ENCODE measurements at regions not wholly inside any gene's neighbourhood (a gene's known extent, or its start where the extent isn't known, plus 50 kb on each side); places are given as distances from the start of the nearest gene placed in this dataset.

GRCh38 chr18:25675123-25675850 lies 323.3 kb upstream of the ZNF521 start:
- Histone ChIP-seq H3K4me3 (ENCODE audit: low read length in 2 of 2) (no peak overlapping the region), H3K36me3 (ENCODE audit: control insufficient read depth in 1 of 2, insufficient read depth in 2 of 2, low read length in 1 of 2) (no peaks in the 10 kb centered on the region), H3K27ac (ENCODE audit: low read depth in 1 of 2, low read length in 2 of 2) (no peak overlapping the region), H3K27me3 (ENCODE audit: control insufficient read depth in 1 of 2, insufficient read depth in 2 of 2, low read length in 1 of 2) (no peaks in the 10 kb centered on the region), H3K9me3 (ENCODE audit: control insufficient read depth, low read length) (no peaks in the 10 kb centered on the region), H3K4me1 (ENCODE audit: control insufficient read depth in 1 of 2, insufficient read depth in 2 of 2, low read length in 2 of 2) (no peaks in the 10 kb centered on the region)
- intact Hi-C loops (cut with DNase I): no loop called here
- WGBS, 2 donors: 73 to 80% methylated on average over 8 of the region's 8 CpGs
- no peak for DNase-seq
- no peak for ATAC-seq (ENCODE audit: low FRiP score)

- no peaks in the 10 kb centered on the region for H3K4me1 ChIP-seq (ENCODE audit: control insufficient read depth in 1 of 2, insufficient read depth in 2 of 2, low read length in 2 of 2)
- H3K9me3 ChIP-seq (ENCODE audit: control insufficient read depth, low read length): no peaks in the 10 kb centered on the region
- ATAC-seq (ENCODE audit: low FRiP score) (no peak), DNase-seq (no peak)
- intact Hi-C loops (cut with DNase I): no loop called here
- H3K36me3 ChIP-seq (ENCODE audit: control insufficient read depth in 1 of 2, insufficient read depth in 2 of 2, low read length in 1 of 2): no peaks in the 10 kb centered on the region
- no peak overlapping the region for H3K4me3 ChIP-seq (ENCODE audit: low read length in 2 of 2)
- WGBS, 2 donors: 20 to 22% methylated on average over 1 of the region's 1 CpG
- no peak overlapping the region for H3K27ac ChIP-seq (ENCODE audit: low read depth in 1 of 2, low read length in 2 of 2)
- H3K27me3 ChIP-seq (ENCODE audit: control insufficient read depth in 1 of 2, insufficient read depth in 2 of 2, low read length in 1 of 2): no peaks in the 10 kb centered on the region
Measured at GRCh38 chr18:25674183-25674582, 322.2 kb upstream of the ZNF521 start.

- Histone ChIP-seq H3K4me3 (ENCODE audit: low read length in 2 of 2) (no peak overlapping the region), H3K9me3 (ENCODE audit: control insufficient read depth, low read length) (no peaks in the 10 kb centered on the region), H3K27me3 (ENCODE audit: control insufficient read depth in 1 of 2, insufficient read depth in 2 of 2, low read length in 1 of 2) (no peaks in the 10 kb centered on the region), H3K27ac (ENCODE audit: low read depth in 1 of 2, low read length in 2 of 2) (no peak overlapping the region), H3K4me1 (ENCODE audit: control insufficient read depth in 1 of 2, insufficient read depth in 2 of 2, low read length in 2 of 2) (no peaks in the 10 kb centered on the region), H3K36me3 (ENCODE audit: control insufficient read depth in 1 of 2, insufficient read depth in 2 of 2, low read length in 1 of 2) (no peaks in the 10 kb centered on the region)
- ATAC-seq (ENCODE audit: low FRiP score) (no peak), DNase-seq (no peak)
- intact Hi-C loops (cut with DNase I): no loop called here
- 76 to 79% methylated on average over 4 of the region's 4 CpGs for WGBS, 2 donors
Measured at GRCh38 chr18:25672490-25672889, 320.5 kb upstream of the ZNF521 start.

- no peaks in the 10 kb centered on the region for H3K4me1 ChIP-seq (ENCODE audit: control insufficient read depth in 1 of 2, insufficient read depth in 2 of 2, low read length in 2 of 2)
- H3K36me3 ChIP-seq (ENCODE audit: control insufficient read depth in 1 of 2, insufficient read depth in 2 of 2, low read length in 1 of 2): no peaks in the 10 kb centered on the region
- intact Hi-C loops (cut with DNase I): no loop called here
- no peak overlapping the region for H3K27ac ChIP-seq (ENCODE audit: low read depth in 1 of 2, low read length in 2 of 2)
- WGBS, 2 donors: 19% methylated on average over 3 of the region's 3 CpGs
- H3K4me3 ChIP-seq (ENCODE audit: low read length in 2 of 2): no peak overlapping the region
- no peaks in the 10 kb centered on the region for H3K27me3 ChIP-seq (ENCODE audit: control insufficient read depth in 1 of 2, insufficient read depth in 2 of 2, low read length in 1 of 2)
- no peak for ATAC-seq (ENCODE audit: low FRiP score)
- DNase-seq: no peak
- H3K9me3 ChIP-seq (ENCODE audit: control insufficient read depth, low read length): no peaks in the 10 kb centered on the region
Measured at GRCh38 chr18:25669741-25670140, 317.8 kb upstream of the ZNF521 start.

GRCh38 chr18:25662272-25662671 lies 310.3 kb upstream of the ZNF521 start:
- DNase-seq (no peak), ATAC-seq (ENCODE audit: low FRiP score) (no peak)
- no peaks in the 10 kb centered on the region for H3K9me3 ChIP-seq (ENCODE audit: control insufficient read depth, low read length)
- no peaks in the 10 kb centered on the region for H3K36me3 ChIP-seq (ENCODE audit: control insufficient read depth in 1 of 2, insufficient read depth in 2 of 2, low read length in 1 of 2)
- H3K27me3 ChIP-seq (ENCODE audit: control insufficient read depth in 1 of 2, insufficient read depth in 2 of 2, low read length in 1 of 2): no peaks in the 10 kb centered on the region
- intact Hi-C loops (cut with DNase I): no loop called here
- H3K27ac ChIP-seq (ENCODE audit: low read depth in 1 of 2, low read length in 2 of 2): no peak overlapping the region
- H3K4me1 ChIP-seq (ENCODE audit: control insufficient read depth in 1 of 2, insufficient read depth in 2 of 2, low read length in 2 of 2): no peaks in the 10 kb centered on the region
- H3K4me3 ChIP-seq (ENCODE audit: low read length in 2 of 2): no peak overlapping the region
- 25 to 32% methylated on average over 4 of the region's 4 CpGs for WGBS, 2 donors

GRCh38 chr18:25661831-25662230 lies 309.9 kb upstream of the ZNF521 start:
- H3K4me3 ChIP-seq (ENCODE audit: low read length in 2 of 2): no peak overlapping the region
- intact Hi-C loops (cut with DNase I): no loop called here
- 45 to 46% methylated on average over 6 of the region's 6 CpGs for WGBS, 2 donors
- no peaks in the 10 kb centered on the region for H3K36me3 ChIP-seq (ENCODE audit: control insufficient read depth in 1 of 2, insufficient read depth in 2 of 2, low read length in 1 of 2)
- ATAC-seq (ENCODE audit: low FRiP score) (no peak), DNase-seq (no peak)
- H3K27me3 ChIP-seq (ENCODE audit: control insufficient read depth in 1 of 2, insufficient read depth in 2 of 2, low read length in 1 of 2): no peaks in the 10 kb centered on the region
- no peaks in the 10 kb centered on the region for H3K9me3 ChIP-seq (ENCODE audit: control insufficient read depth, low read length)
- no peak overlapping the region for H3K27ac ChIP-seq (ENCODE audit: low read depth in 1 of 2, low read length in 2 of 2)
- no peaks in the 10 kb centered on the region for H3K4me1 ChIP-seq (ENCODE audit: control insufficient read depth in 1 of 2, insufficient read depth in 2 of 2, low read length in 2 of 2)

GRCh38 chr18:25659541-25659940 lies 307.6 kb upstream of the ZNF521 start:
- H3K9me3 ChIP-seq (ENCODE audit: control insufficient read depth, low read length): no peaks in the 10 kb centered on the region
- no peaks in the 10 kb centered on the region for H3K4me1 ChIP-seq (ENCODE audit: control insufficient read depth in 1 of 2, insufficient read depth in 2 of 2, low read length in 2 of 2)
- no peak overlapping the region for H3K4me3 ChIP-seq (ENCODE audit: low read length in 2 of 2)
- H3K27ac ChIP-seq (ENCODE audit: low read depth in 1 of 2, low read length in 2 of 2): no peak overlapping the region
- intact Hi-C loops (cut with DNase I): no loop called here
- DNase-seq: no peak
- H3K36me3 ChIP-seq (ENCODE audit: control insufficient read depth in 1 of 2, insufficient read depth in 2 of 2, low read length in 1 of 2): no peaks in the 10 kb centered on the region
- no peaks in the 10 kb centered on the region for H3K27me3 ChIP-seq (ENCODE audit: control insufficient read depth in 1 of 2, insufficient read depth in 2 of 2, low read length in 1 of 2)
- 71 to 73% methylated on average over 6 of the region's 6 CpGs for WGBS, 2 donors
- no peak for ATAC-seq (ENCODE audit: low FRiP score)

GRCh38 chr18:25658476-25658875 lies 306.5 kb upstream of the ZNF521 start:
- 56 to 66% methylated on average over 4 of the region's 4 CpGs for WGBS, 2 donors

GRCh38 chr18:25651553-25651952 lies 299.6 kb upstream of the ZNF521 start:
- WGBS, 2 donors: 87 to 91% methylated on average over 1 of the region's 1 CpG
- ATAC-seq (ENCODE audit: low FRiP score): no peak
- intact Hi-C loops (cut with DNase I): no loop called here

More at GRCh38 chr18:25658476-25658875, 306.5 kb upstream of the ZNF521 start:
- Histone ChIP-seq H3K9me3 (ENCODE audit: control insufficient read depth, low read length) (no peaks in the 10 kb centered on the region), H3K4me1 (ENCODE audit: control insufficient read depth in 1 of 2, insufficient read depth in 2 of 2, low read length in 2 of 2) (no peaks in the 10 kb centered on the region), H3K27me3 (ENCODE audit: control insufficient read depth in 1 of 2, insufficient read depth in 2 of 2, low read length in 1 of 2) (no peaks in the 10 kb centered on the region), H3K36me3 (ENCODE audit: control insufficient read depth in 1 of 2, insufficient read depth in 2 of 2, low read length in 1 of 2) (no peaks in the 10 kb centered on the region), H3K27ac (ENCODE audit: low read depth in 1 of 2, low read length in 2 of 2) (no peak overlapping the region), H3K4me3 (ENCODE audit: low read length in 2 of 2) (no peak overlapping the region)
- ATAC-seq (ENCODE audit: low FRiP score) (no peak), DNase-seq (no peak)
- intact Hi-C loops (cut with DNase I): no loop called here

More at GRCh38 chr18:25651553-25651952, 299.6 kb upstream of the ZNF521 start:
- Histone ChIP-seq H3K36me3 (ENCODE audit: control insufficient read depth in 1 of 2, insufficient read depth in 2 of 2, low read length in 1 of 2) (no peaks in the 10 kb centered on the region), H3K4me3 (ENCODE audit: low read length in 2 of 2) (no peak overlapping the region), H3K27me3 (ENCODE audit: control insufficient read depth in 1 of 2, insufficient read depth in 2 of 2, low read length in 1 of 2) (no peaks in the 10 kb centered on the region), H3K4me1 (ENCODE audit: control insufficient read depth in 1 of 2, insufficient read depth in 2 of 2, low read length in 2 of 2) (no peaks in the 10 kb centered on the region), H3K9me3 (ENCODE audit: control insufficient read depth, low read length) (peaks cover 2% of the 10 kb centered on the region), H3K27ac (ENCODE audit: low read depth in 1 of 2, low read length in 2 of 2) (no peak overlapping the region)
- DNase-seq: no peak
